HG02970 (cell line): ENCODE measurements at regions not wholly inside any gene's neighbourhood (a gene's known extent, or its start where the extent isn't known, plus 50 kb on each side); places are given as distances from the start of the nearest gene placed in this dataset.

Experiments
- ATAC-seq: cut with Tn5 transposase; IDR thresholded peaks from one replicate; pipeline ENCODE4 v1.9.1; 2021; ENCODE audit warnings: mild to moderate bottlenecking, moderate library complexity, moderate number of reproducible peaks; ENCODE audit not compliant: unreplicated experiment, low FRiP score

- no peak for ATAC-seq
Observed at GRCh38 chr1:106447466-106447865, 609.0 kb upstream of the PRMT6 start.

GRCh38 chr1:106456832-106457231 lies 599.6 kb upstream of the PRMT6 start:
- no peak for ATAC-seq

GRCh38 chr1:106457368-106457767 lies 599.1 kb upstream of the PRMT6 start:
- ATAC-seq = no peak

GRCh38 chr1:106458866-106459265 lies 597.6 kb upstream of the PRMT6 start:
- ATAC-seq = no peak

GRCh38 chr1:106459418-106459817 lies 597.1 kb upstream of the PRMT6 start:
- ATAC-seq = no peak

DNA sequence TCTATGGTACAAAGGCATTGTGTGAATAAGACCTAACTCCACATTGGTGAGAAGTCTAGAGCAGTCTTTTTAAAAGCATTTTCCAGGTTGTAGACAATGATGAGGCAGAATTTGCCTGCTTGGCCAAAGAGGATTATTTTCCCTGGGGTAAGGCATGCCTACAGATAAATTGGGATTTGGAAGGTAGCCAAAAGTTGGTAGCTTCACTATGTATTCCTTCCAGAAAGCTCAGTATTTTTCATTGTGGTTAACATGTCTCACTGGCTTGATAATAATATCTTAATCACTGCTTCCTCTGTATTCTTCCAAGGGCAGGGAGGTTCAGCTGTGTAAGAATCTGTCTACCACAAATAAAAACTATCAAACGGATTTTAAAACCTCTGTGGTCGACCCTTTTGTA lies 590.8 kb upstream of the PRMT6 start:
- ATAC-seq = no peak

- ATAC-seq = no peak
Observed at GRCh38 chr1:106480629-106481028, 575.8 kb upstream of the PRMT6 start.

DNA sequence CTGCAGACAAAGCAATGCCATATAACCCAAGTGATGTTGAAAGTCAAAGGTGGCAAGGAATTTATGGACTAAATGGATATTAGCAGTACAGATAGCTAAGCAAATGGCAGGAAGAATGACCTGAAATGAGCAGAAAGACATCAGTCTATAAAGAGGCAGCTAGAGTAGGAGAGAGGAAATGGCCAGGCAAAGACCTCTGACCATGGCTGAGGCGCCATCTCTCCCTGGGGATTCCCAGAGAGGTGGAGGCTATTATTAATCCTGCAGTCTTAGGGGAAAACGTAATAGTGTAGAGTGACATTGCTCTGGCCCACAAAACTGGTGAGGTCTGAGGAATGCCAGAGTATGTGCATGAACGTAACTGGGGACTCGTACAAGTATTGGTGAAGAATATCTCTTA lies 563.6 kb upstream of the PRMT6 start:
- no peak for ATAC-seq

DNA sequence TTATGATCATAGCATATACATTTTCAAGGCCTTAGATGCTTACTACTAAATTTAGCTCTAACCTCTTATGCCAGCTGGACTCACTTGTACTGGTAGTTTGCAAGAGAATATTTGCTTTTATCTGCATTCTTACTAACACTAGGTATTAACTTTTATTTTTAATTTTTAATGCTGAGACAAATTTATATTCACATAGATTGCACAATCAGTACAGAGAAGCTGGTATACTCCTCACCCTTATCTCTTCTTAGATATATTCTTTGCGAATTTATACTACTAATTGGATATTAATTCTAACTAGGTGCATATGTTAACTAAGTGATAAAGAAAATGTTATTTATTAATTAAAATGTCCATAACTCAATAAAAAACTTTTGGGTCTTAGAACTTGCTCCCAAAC lies 561.8 kb upstream of the PRMT6 start:
- ATAC-seq = no peak

DNA sequence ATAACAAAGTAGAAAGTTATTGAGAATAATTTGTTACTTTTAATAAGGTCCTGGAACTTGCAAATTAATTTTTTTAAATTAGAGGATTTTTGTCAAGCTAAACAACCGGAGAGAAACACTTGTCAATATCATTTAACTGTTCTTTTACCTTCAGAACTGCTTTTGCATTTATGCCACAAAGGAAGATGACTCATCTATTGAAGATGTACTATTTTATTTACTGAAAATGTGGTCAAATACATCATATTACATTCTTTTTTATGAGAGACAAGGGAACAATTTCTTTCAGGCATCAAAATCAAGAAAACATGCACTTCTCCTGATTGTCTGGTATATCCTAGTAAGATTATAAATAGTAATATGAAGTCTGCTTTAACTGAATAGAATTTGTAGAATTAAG lies 558.2 kb upstream of the PRMT6 start:
- ATAC-seq = no peak

GRCh38 chr1:106502659-106503058 lies 553.8 kb upstream of the PRMT6 start:
- no peak for ATAC-seq

DNA sequence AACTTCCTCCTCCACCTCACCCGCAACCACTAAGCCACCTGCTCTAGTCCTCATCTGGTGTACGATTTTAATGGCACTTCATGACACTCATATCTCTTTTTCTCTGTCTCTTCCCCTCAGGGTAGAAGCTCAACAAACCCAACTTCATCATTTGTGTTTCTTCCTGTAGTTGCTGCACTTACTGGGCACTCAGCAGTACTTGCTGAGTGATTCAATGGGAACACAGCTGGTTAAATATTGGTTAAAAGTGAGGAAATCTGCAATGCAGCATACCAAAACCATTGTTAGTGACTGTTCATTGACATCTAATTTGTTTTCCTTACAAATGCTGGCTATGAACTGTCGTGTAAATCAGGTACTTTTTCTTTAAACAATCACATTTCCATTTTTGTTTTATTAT lies 541.1 kb upstream of the PRMT6 start:
- ATAC-seq = no peak

DNA sequence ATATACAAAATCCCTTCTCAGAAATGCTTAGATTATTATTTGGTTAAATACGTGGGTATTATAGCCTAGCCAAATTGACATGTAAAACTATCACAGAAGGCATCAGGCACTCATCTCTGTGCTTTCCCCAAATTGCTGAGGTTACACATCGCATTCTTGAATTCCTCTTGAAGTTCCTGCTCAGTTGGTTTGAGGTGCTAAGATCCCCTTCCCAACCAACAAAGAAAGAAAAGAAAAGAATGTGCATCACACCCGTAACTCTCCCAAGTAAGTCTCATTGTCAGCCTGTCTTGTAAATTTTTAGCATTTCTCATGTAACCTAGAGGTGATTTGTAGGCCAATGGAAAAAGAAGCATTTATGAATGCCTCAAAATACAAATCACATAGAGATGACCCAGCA lies 539.2 kb upstream of the PRMT6 start:
- no peak for ATAC-seq

DNA sequence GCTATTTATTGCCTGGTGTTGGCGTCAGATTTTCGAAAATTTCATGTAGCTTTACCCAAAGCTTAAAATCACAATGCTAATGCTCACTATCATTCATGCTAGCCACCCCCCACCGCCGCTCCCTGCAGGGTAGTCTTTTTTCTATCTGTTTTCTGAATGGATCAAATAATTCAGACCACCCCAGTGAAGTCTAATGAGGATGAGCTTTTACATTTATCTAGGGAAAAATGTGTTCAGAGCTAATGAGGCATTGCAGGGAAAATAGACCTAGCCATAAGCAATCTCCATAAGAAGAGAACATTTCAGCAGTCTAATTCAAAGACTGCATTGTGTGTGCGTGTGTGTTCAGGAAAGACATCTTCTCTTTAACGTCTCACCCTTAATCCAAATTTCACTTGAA lies 533.0 kb upstream of the PRMT6 start:
- no peak for ATAC-seq

DNA sequence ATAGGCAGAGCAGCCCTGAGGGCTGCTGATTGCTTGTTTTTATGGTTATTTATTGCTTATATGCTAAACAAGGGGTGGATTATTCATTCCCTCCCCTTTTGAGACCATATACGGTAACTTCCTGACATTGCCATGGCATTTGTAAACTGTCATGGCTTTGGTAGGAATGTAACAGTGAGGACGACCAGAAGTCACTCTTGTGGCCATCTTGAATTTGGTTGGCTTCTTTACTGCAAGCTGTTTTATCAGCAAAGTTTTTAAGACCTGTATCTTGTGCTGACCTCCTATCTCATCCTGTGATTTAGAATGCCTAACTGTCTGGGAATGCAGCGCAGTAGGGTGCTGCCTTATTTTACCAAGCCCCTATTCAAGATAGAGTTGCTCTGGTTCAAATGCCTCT lies 531.8 kb upstream of the PRMT6 start:
- ATAC-seq = no peak

DNA sequence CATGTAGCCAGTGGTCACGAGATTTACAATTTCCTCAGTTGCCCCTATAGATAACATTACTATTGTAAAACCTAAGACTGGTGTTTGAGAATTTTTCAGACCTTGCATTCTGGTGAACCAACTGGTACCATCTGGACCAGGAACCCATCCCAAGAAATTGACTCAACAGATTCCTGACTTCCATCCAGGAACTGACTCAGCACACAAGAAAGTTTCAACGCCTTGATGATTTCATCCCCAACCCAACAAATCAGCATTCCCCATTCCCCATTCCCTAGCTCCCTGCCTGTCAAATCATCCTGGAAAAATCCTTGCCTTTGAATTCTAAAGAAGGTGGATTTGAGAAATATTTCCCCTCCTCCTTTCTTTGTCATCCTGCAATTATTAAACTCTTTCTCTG lies 529.8 kb upstream of the PRMT6 start:
- ATAC-seq = no peak

- ATAC-seq = no peak
Observed at GRCh38 chr1:106534612-106535011, 521.9 kb upstream of the PRMT6 start.

DNA sequence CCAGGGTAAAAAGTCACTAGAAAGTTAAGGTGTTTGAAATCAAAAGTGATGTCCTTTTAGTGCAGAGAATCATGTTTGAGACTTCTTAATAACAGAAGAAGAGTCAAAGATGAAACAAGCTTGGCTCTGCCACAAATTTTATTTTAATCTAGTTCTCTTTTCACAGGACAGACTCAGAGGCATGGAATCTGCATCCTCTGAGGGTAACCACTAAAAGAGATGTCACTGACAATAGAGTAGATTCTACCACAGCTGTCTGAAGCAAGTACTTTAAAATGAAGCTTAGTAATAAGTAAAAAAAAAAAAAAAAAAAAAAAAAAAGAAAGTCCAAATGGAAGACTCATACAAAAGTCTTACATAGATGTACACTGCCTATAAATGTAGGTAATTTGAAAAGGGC lies 519.7 kb upstream of the PRMT6 start:
- ATAC-seq = no peak

- no peak for ATAC-seq
Observed at GRCh38 chr1:106548726-106549125, 507.7 kb upstream of the PRMT6 start.

DNA sequence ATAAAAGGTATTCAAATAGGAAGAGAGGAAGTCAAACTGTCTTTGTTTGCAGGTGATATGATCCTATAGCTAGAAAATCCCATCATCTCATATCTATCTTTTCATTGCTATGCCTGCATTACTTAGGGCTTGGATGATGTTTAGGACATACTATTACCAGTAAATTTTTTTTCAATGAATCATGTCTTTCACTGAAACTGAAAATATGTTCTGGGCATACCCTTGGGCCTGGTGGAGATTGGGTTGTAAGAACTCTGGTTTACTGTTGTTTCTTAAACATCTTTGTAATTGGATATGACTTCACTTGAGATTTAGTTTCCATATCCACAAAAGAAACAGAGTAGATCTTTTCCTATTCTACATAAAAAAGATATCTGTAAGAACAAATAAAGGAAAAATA lies 502.2 kb upstream of the PRMT6 start:
- ATAC-seq = no peak

GRCh38 chr1:106555571-106555970 lies 500.9 kb upstream of the PRMT6 start:
- ATAC-seq = no peak

GRCh38 chr1:106564192-106564591 lies 492.3 kb upstream of the PRMT6 start:
- ATAC-seq = no peak

GRCh38 chr1:106568201-106568974 lies 488.1 kb upstream of the PRMT6 start:
- no peak for ATAC-seq
